ENCODE measurements at regions not wholly inside any gene's neighbourhood (a gene's known extent, or its start where the extent isn't known, plus 50 kb on each side); places are given as distances from the start of the nearest gene placed in this dataset.

GRCh38 chr16:6267682-6268081 is 1065.0 kb upstream of the RBFOX1 start:
- TF ChIP-seq CTCF (conservative IDR thresholded peaks at IDR 0.05; ENCODE audit: low read depth, low read length): no peak
- TF ChIP-seq POLR2A (IDR thresholded peaks at IDR 0.05; ENCODE audit: low read depth, low read length): no peak
- TF ChIP-seq FOS (IDR thresholded peaks at IDR 0.05; ENCODE audit: low read depth, low read length): no peak
- TF ChIP-seq RFX5 (IDR thresholded peaks at IDR 0.05; ENCODE audit: low read depth, low read length): no peak
- no peak for TF ChIP-seq CEBPB (IDR thresholded peaks at IDR 0.05; ENCODE audit: low read depth, low read length)
- no peak for TF ChIP-seq NFE2L2 (IDR thresholded peaks at IDR 0.05; ENCODE audit: low read depth, low read length)
- no peak for TF ChIP-seq BHLHE40 (IDR thresholded peaks at IDR 0.05; ENCODE audit: low read depth, low read length)
- TF ChIP-seq RAD21 (IDR thresholded peaks at IDR 0.05; ENCODE audit: low read length): no peak
- no peak for TF ChIP-seq MAZ (IDR thresholded peaks at IDR 0.05; ENCODE audit: borderline replicate concordance, low read depth, low read length)
- TF ChIP-seq USF2 (IDR thresholded peaks at IDR 0.05; ENCODE audit: low read depth, low read length): no peak
